ENCODE measurements at regions not wholly inside any gene's neighbourhood (a gene's known extent, or its start where the extent isn't known, plus 50 kb on each side); places are given as distances from the start of the nearest gene placed in this dataset.
"Not testable (repeated sequence)": the region's sequence is repeated elsewhere in the genome, so short reads cannot be mapped to it uniquely, and the experiment has no call there.

GRCh38 chr2:129354631-129355030, 624.8 kb upstream of the RAB6C start:
- DNase-seq, result no peak

DNA sequence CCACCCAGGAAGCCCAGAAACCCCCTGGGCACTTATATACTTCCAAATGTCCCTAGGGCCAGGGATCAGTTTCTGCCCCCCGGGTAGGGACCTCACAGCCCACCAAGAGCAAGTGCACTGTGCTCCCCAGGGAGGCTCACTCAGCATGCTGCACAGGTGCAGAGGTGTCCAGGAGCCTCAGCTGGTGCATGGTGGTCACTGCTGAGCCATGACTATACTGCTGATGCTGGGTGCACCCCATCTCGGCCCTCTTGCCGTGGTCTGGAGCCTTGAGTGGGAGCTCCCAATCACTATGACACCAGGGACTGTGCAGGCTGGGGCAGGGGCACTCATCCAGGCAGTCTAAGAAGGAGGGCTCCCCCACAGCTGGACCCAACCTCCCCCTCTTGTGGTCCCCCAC, 617.8 kb upstream of the RAB6C start:
- no peak for DNase-seq

DNA sequence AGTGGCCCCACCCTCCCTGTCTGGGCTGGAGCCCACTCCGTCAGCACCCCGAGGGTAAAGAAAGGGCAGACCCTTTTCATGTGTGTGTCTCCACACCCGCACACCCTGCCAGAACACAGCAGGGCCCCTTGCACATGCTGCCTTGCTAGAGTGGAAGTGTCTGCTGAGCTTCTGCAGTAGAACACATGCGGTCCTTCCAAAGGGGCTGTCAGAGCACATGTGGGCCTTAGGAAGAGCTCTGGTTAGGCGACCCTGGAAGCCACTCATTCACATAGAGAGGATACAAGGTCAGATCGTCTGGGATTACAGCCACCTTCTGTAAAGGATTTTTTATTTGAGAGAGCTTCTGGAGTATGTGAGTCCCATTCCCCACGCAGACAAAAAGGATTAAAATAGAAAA, 613.2 kb upstream of the RAB6C start:
- DNase-seq, result no peak

DNA sequence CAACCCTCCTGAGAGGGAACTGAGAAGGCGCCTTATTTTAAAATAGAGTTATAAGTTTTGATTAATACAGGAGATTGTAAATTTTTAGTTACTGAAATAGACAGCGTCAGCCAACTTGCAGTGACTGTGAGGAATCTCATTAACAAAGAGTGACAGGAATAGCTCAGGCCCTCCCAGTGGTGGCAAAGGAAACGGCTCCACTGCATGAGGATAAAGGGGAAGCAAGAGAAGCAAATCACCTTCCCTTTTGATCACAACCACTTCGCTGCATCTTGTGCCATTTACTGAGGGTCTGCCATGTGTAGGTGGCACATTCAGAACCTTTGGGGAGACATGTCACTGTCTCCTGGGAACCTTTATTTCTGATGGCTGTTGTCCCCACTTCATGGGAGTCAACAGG, 612.4 kb upstream of the RAB6C start:
- no peak for DNase-seq

DNA sequence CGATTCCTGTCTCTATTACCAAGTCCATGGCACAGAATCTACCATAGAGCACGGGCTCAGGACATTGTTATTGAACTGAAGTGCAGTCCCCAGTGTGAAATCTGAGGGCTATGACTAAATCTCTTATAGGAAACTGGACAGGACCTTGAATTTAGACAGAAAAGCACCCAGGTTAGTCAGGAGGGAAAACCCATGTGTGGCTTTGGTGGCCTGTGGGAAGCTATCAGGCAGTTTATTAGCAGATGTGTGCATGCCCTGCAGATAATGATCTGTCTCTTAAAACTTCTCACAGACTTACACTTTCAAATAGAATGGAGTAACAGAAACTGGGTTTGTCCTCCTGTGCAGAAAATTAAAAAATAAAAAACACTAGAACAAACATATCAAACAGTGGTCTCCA, 610.0 kb upstream of the RAB6C start:
- DNase-seq, result no peak

DNA sequence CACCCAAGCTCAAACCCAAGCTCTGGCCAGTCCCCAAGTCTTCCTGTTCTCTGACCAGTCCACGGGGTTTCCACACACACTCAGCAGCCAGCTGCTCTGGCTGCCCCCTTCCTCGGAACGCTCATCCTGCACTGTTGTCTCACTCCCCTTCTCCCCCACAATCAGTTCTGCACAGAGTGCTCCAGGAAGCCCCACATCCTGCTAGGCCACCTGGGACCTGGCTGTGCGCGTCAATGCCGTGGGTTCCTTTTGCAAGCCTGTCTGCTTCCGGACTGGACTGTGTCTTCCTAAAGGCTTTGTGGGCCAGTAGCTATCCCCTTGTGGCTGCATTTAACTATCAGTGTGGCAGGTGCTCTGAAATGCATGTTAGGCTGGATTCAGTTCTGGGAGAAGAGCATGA, 605.0 kb upstream of the RAB6C start:
- DNase-seq, result no peak

DNA sequence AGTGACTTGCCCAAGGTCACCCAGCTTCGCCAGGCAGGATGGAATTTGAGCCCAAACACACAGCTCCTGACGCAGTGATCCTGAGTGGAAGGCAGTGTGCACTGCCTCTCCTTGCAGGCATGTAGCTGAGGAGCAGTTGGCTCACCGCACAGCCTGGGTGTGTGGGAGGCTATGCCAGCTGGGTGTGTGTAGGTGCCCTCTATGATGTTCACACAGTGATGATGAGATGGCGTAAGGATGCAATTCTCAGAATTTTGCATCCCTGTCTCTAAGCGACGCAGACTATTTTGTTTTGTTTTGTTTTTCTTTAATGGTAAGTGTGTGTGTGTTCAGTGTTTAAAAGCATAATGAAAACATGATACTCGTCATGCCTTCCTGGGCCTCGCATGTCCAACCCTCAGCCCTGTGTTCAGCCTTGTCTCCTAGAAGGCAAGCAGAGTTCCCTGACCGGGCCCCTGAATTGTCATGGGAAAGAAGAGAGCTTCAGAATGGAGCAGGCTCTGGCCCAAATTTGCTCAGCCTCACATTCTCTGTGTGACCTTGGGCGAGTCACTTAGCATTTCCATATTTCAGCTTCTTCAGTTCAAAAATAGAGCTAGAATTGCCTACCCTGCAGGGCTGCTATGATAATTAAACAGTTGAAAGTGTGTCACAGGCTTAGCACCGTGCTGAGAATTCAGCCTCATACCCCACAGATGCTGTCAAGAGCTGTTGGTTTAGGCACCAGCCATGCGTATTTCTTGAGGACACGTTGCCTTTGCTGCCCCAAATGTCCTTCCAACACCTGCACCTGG, 603.6 kb upstream of the RAB6C start:
- DNase-seq, result no peak

DNA sequence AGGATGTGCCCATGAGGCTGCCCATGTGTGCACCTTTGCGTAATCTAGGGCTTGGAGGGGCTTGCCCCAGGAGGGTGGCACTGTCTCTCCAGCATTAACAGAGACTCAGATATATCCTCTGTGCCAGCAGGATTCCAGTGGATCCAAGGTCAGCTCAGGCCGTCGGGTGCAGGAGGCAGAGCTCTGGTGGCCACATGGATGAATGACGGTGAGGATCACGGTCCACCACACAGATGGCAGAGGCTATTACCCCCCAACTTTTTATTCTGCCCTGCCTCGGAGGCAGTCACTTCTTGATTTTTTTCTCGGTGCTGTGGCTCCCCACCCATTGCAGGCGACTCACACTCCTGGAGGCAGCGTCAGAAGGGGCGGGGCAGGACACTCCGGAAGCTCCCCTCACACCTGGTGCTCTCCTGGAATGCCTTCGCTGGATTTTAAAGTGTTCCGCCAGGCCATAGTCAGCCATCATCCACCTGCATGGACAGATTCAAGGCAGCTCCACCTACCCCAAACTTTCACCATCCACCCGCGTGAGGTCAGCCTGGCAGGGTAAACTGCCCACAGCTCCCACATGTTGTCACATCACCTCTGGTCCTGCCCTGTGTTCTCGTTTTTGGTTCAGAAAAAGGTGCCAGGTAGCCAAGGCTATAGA, 602.9 kb upstream of the RAB6C start:
- no peak for DNase-seq

DNA sequence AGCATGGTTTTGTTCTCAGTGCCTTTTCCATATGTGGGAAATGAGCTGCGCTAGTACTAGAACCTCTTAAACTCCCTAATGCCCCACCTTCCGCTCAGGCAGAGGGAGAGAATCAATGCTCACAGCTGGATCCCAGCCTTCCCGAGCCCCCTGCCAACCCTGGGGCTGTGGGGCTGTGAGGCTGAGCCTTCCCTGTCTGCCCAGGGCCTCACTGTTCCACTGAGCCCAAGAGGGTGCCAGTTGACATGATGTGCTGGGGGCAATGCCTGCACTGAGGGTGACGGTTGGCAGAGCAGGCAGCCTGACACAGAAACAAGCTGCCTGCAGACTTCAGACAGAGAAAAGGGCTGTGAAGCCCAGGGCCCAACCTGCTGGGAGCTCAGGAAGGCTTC, 602.4 kb upstream of the RAB6C start:
- no peak for DNase-seq

- no peak for DNase-seq
Observed at GRCh38 chr2:129378186-129378585, 601.3 kb upstream of the RAB6C start.

DNA sequence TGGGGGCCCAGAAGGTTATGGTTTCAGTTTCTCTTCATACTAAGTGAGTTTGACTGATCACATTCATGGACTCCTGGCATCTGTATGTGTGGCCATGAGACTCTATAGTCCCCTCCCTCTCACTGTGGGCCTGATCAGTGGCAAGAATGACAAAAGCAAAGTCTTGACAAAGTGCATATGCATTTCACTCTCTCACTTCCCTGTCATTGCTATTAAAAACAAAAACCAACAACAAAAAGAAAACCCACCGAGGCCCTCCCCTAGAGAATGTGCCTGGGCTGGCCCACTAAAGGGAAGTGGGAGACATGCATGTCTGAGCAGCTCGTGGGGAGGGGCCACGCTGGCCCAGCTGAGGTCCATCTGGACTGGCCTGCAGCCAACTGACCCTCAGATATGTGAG, 600.1 kb upstream of the RAB6C start:
- no peak for DNase-seq

- no peak for DNase-seq
Observed at GRCh38 chr2:129381789-129382188, 597.7 kb upstream of the RAB6C start.

GRCh38 chr2:129388870-129389269, 590.6 kb upstream of the RAB6C start:
- DNase-seq, result no peak

DNA sequence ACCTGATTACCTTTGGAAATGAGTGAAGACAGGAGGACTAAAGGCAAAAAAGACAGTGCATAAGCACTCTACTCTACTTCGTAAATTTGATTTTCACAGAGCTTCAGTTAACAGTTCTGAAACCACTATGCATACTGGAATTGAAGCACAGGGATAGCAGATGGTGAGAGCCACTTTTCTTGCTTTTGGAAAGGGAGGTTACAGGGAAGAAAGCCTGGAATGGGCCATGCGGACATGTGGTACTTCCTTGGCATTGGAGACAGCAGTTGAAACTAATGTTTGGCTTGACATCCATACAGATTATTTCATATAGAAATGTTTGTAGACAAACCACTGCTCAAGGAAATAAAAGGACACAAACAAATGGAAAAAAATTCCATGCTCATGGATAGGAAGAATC, 585.6 kb upstream of the RAB6C start:
- DNase-seq, result no peak

GRCh38 chr2:129396980-129397599, 582.4 kb upstream of the RAB6C start:
- peak; percentile 46 for DNase-seq

- DNase-seq, result no peak
Observed at GRCh38 chr2:129400826-129401225, 578.6 kb upstream of the RAB6C start.

GRCh38 chr2:129402076-129402475, 577.4 kb upstream of the RAB6C start:
- no peak for DNase-seq

- DNase-seq, result no peak
Observed at GRCh38 chr2:129404000-129404685, 575.3 kb upstream of the RAB6C start.

- no peak for DNase-seq
Observed at GRCh38 chr2:129408570-129408969, 570.9 kb upstream of the RAB6C start.

DNA sequence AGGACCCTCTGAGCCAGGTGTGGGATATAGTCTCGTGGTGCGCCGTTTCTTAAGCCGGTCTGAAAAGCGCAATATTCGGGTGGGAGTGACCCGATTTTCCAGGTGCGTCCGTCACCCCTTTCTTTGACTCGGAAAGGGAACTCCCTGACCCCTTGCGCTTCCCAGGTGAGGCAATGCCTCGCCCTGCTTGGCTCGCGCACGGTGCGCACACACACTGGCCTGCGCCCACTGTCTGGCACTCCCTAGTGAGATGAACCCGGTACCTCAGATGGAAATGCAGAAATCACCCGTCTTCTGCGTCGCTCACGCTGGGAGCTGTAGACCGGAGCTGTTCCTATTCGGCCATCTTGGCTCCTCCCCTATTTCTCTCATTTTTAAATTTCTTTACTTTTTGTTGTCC, 562.4 kb upstream of the RAB6C start:
- DNase-seq, result not testable (repeated sequence)

GRCh38 chr2:129422028-129422427, 557.4 kb upstream of the RAB6C start:
- no peak for DNase-seq

- DNase-seq, result no peak
Observed at GRCh38 chr2:129428086-129428660, 551.3 kb upstream of the RAB6C start.

DNA sequence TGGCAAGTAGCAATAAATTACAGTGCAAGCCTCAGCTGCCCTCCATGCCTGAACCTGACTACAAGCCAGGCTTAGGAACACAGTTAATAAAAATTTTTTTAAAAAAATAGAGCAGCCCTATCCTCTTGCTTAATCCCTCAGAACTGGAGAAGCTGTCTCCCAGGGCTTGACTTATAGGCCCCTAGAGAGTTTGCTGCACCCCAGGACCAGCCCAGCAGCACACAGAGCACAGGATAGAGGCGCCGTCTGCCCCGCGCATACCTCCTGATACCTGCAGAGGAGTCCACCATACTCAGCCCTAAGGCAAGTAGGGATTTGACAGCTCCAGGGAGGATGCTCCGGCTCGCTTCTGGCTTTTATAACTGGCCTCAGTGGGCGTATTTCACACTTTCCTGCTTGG, 548.6 kb upstream of the RAB6C start:
- no peak for DNase-seq
